ENCODE measurements at regions not wholly inside any gene's neighbourhood (a gene's known extent, or its start where the extent isn't known, plus 50 kb on each side); places are given as distances from the start of the nearest gene placed in this dataset.

GRCh38 chr12:90281154-90281868 is 572.7 kb upstream of the ATP2B1 start:
- H3K4me1 Mint-ChIP-seq (ENCODE audit: low read depth) = no peaks in the 10 kb centered on the region
- H3K27ac Mint-ChIP-seq = no peak overlapping the region
- no peak overlapping the region for H3K4me3 Mint-ChIP-seq
- no peak for DNase-seq
- TF ChIP-seq CTCF (IDR thresholded peaks at IDR 0.05) = no peak
- no peaks in the 10 kb centered on the region for H3K27me3 Mint-ChIP-seq (ENCODE audit: insufficient read depth)
- H3K9me3 Mint-ChIP-seq = peaks cover 9% of the 10 kb centered on the region
- H3K36me3 Mint-ChIP-seq (ENCODE audit: low read depth) = no peaks in the 10 kb centered on the region

- no peak for DNase-seq
Observed at GRCh38 chr12:90280564-90281058, 572.0 kb upstream of the ATP2B1 start.

GRCh38 chr12:90280033-90280432 is 571.4 kb upstream of the ATP2B1 start:
- DNase-seq = no peak
- Mint-ChIP-seq H3K4me3 (no peak overlapping the region), H3K27ac (no peak overlapping the region)

More at GRCh38 chr12:90280564-90281058, 572.0 kb upstream of the ATP2B1 start:
- H3K36me3 Mint-ChIP-seq (ENCODE audit: low read depth) = no peaks in the 10 kb centered on the region
- no peak for TF ChIP-seq CTCF (IDR thresholded peaks at IDR 0.05)
- H3K9me3 Mint-ChIP-seq = peaks cover 9% of the 10 kb centered on the region
- H3K27ac Mint-ChIP-seq = no peak overlapping the region
- H3K4me1 Mint-ChIP-seq (ENCODE audit: low read depth) = no peaks in the 10 kb centered on the region
- H3K27me3 Mint-ChIP-seq (ENCODE audit: insufficient read depth) = no peaks in the 10 kb centered on the region
- H3K4me3 Mint-ChIP-seq = no peak overlapping the region

DNA sequence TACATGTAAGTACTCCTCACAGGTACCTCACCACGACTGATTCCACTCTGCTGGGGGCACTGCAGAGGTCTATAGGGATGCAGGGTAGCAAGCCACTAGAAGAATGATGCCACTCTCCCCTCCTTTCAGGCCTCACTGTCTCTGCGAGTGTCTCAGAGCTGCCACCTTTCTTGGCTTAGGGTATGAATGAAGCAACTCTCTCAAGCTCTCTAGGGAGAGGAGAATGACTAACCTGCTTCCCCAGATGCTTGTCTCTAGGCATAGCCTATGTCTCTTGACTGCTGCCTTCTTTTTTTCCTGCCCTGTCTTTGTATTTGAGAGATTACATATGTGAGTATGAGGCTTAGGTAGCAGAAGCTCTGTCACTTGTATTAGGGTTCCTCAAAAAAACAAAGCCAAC is 566.5 kb upstream of the ATP2B1 start:
- no peak for DNase-seq
- Mint-ChIP-seq H3K4me1 (ENCODE audit: low read depth) (no peaks in the 10 kb centered on the region), H3K27ac (no peak overlapping the region), H3K36me3 (ENCODE audit: low read depth) (no peaks in the 10 kb centered on the region), H3K4me3 (no peak overlapping the region), H3K9me3 (no peaks in the 10 kb centered on the region), H3K27me3 (ENCODE audit: insufficient read depth) (no peaks in the 10 kb centered on the region; the same call in 1 of the 2 replicates)
- TF ChIP-seq CTCF (IDR thresholded peaks at IDR 0.05) = no peak

More at GRCh38 chr12:90280033-90280432, 571.4 kb upstream of the ATP2B1 start:
- Mint-ChIP-seq H3K27me3 (ENCODE audit: insufficient read depth) (no peaks in the 10 kb centered on the region), H3K36me3 (ENCODE audit: low read depth) (no peaks in the 10 kb centered on the region), H3K9me3 (peaks cover 9% of the 10 kb centered on the region), H3K4me1 (ENCODE audit: low read depth) (no peaks in the 10 kb centered on the region)
- no peak for TF ChIP-seq CTCF (IDR thresholded peaks at IDR 0.05)

DNA sequence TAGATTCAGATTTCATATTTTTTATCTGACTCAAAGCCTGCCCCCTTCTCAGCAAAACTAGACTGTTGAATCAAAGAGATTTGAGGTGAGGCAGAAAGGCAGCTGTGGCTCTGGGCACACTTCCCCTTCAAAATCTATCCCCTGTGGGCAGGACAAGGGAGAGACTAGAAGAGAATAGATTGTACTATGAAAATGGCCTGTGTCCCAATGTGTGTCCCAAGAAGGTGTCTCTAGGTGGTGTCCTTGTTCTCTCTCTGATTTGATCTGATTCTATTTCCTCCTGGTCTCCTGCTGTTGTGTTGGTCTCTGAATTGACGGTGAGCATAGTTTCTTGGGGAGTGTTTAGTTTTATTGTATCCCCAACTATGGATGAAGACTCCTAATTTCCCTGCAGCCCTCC is 565.8 kb upstream of the ATP2B1 start:
- H3K9me3 Mint-ChIP-seq = no peaks in the 10 kb centered on the region
- no peak overlapping the region for H3K27ac Mint-ChIP-seq
- H3K4me3 Mint-ChIP-seq = no peak overlapping the region
- DNase-seq = no peak
- no peaks in the 10 kb centered on the region for H3K36me3 Mint-ChIP-seq (ENCODE audit: low read depth)
- TF ChIP-seq CTCF (IDR thresholded peaks at IDR 0.05) = no peak
- no peaks in the 10 kb centered on the region for H3K4me1 Mint-ChIP-seq (ENCODE audit: low read depth)
- no peaks in the 10 kb centered on the region; the same call in 1 of the 2 replicates for H3K27me3 Mint-ChIP-seq (ENCODE audit: insufficient read depth)
